ENCODE measurements at regions not wholly inside any gene's neighbourhood (a gene's known extent, or its start where the extent isn't known, plus 50 kb on each side); places are given as distances from the start of the nearest gene placed in this dataset.

DNA sequence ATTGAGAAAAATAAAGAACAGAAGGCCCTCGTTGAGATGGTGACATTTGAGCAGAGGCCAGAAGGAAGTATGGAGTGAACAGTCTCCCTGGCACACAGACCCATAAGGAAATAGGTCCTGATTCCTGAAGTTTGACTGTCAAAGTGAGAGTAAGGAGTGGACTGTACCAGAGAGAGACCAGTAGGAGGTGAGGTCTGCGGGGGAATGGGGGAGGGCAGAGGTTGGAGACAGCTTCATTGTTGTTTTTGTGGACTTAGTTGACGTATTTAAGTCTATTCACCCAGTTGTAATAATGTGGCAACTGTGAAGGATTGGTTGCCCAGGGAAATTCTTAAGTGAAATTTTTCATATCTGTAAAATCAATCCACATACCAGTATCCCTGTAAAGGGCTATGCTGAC is 110.7 kb downstream of the TFAP2B start:
- H4K20me1 ChIP-seq (ENCODE audit: insufficient read depth, low read length): no peaks in the 10 kb centered on the region
- TF ChIP-seq, protein P1, sequence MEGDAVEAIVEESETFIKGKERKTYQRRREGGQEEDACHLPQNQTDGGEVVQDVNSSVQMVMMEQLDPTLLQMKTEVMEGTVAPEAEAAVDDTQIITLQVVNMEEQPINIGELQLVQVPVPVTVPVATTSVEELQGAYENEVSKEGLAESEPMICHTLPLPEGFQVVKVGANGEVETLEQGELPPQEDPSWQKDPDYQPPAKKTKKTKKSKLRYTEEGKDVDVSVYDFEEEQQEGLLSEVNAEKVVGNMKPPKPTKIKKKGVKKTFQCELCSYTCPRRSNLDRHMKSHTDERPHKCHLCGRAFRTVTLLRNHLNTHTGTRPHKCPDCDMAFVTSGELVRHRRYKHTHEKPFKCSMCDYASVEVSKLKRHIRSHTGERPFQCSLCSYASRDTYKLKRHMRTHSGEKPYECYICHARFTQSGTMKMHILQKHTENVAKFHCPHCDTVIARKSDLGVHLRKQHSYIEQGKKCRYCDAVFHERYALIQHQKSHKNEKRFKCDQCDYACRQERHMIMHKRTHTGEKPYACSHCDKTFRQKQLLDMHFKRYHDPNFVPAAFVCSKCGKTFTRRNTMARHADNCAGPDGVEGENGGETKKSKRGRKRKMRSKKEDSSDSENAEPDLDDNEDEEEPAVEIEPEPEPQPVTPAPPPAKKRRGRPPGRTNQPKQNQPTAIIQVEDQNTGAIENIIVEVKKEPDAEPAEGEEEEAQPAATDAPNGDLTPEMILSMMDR (IDR thresholded peaks at IDR 0.05; ENCODE audit: extremely low read depth, low read depth, low read length): no peak
- H3K36me3 ChIP-seq (ENCODE audit: insufficient read depth, low read length): no peaks in the 10 kb centered on the region
- no peak overlapping the region for H3K4me2 ChIP-seq (ENCODE audit: insufficient read depth, low read length)
- no peak overlapping the region for H2AFZ ChIP-seq (ENCODE audit: low read length)
- no peak overlapping the region for H3K27ac ChIP-seq (ENCODE audit: low read depth, low read length)
- no peaks in the 10 kb centered on the region for H3K4me1 ChIP-seq (ENCODE audit: insufficient read depth, low read length)
- no peak overlapping the region for H3K4me3 ChIP-seq (ENCODE audit: insufficient read depth, low read length)
- no peaks in the 10 kb centered on the region for H3K27me3 ChIP-seq (ENCODE audit: insufficient read depth, low read length)
- H3K9me3 ChIP-seq (ENCODE audit: low read depth, low read length): no peaks in the 10 kb centered on the region
- no peaks in the 10 kb centered on the region for H3K79me2 ChIP-seq (ENCODE audit: insufficient read depth, low read length)
- no peak for DNase-seq (ENCODE audit: insufficient read length, low spot score, missing footprints)

DNA sequence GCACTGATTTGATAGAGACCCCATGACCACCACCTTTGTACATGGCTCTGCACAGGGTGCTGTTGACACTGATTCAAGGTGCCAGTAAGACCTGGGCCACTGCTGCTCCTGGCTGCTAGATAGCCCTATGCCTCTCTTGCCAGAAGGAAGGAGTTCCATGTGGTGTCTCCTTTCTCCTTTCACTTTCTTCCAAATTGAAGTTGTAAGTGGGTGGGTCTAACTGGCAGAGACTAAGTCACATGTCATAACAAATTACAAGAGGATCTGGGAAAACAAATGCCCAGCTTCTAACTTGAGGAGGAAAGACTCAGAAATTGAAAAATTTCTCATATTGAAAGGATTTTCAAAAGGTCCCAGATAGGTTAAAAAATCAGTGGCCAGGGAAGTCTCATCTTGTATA is 116.8 kb downstream of the TFAP2B start:
- no peaks in the 10 kb centered on the region for H3K79me2 ChIP-seq (ENCODE audit: insufficient read depth, low read length)
- no peaks in the 10 kb centered on the region for H3K36me3 ChIP-seq (ENCODE audit: insufficient read depth, low read length)
- no peaks in the 10 kb centered on the region for H3K4me1 ChIP-seq (ENCODE audit: insufficient read depth, low read length)
- no peaks in the 10 kb centered on the region for H3K27me3 ChIP-seq (ENCODE audit: insufficient read depth, low read length)
- TF ChIP-seq, protein P1 (IDR thresholded peaks at IDR 0.05; ENCODE audit: extremely low read depth, low read depth, low read length): no peak
- H3K27ac ChIP-seq (ENCODE audit: low read depth, low read length): no peak overlapping the region
- H3K4me2 ChIP-seq (ENCODE audit: insufficient read depth, low read length): no peak overlapping the region
- no peak overlapping the region for H2AFZ ChIP-seq (ENCODE audit: low read length)
- H3K4me3 ChIP-seq (ENCODE audit: insufficient read depth, low read length): no peak overlapping the region
- H3K9me3 ChIP-seq (ENCODE audit: low read depth, low read length): no peaks in the 10 kb centered on the region
- no peak for DNase-seq (ENCODE audit: insufficient read length, low spot score, missing footprints)
- H4K20me1 ChIP-seq (ENCODE audit: insufficient read depth, low read length): no peaks in the 10 kb centered on the region

DNA sequence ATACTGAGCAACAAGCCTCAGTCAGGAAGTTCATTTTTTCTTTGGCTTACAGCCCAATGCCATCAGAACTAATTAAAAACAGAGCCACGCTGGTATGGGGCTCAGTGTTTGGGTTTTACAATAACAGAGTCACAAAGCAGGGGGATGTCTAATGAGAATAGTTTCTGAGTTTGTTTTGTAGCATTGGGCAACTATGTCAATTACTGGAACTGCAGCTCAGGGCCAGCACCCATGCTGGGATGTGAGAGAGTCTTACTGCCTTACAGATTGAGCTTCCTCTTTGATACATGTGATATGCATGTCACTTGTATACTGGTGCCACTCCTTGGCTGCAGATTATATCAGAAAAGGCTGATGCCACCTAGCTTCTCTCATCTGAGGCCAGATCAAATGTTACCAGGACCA is 117.6 kb downstream of the TFAP2B start:
- no peak overlapping the region for H3K4me2 ChIP-seq (ENCODE audit: insufficient read depth, low read length)
- H3K4me1 ChIP-seq (ENCODE audit: insufficient read depth, low read length): no peaks in the 10 kb centered on the region
- H3K79me2 ChIP-seq (ENCODE audit: insufficient read depth, low read length): no peaks in the 10 kb centered on the region
- H2AFZ ChIP-seq (ENCODE audit: low read length): no peak overlapping the region
- H3K9me3 ChIP-seq (ENCODE audit: low read depth, low read length): no peaks in the 10 kb centered on the region
- TF ChIP-seq, protein P1 (IDR thresholded peaks at IDR 0.05; ENCODE audit: extremely low read depth, low read depth, low read length): no peak
- no peaks in the 10 kb centered on the region for H3K36me3 ChIP-seq (ENCODE audit: insufficient read depth, low read length)
- no peaks in the 10 kb centered on the region for H3K27me3 ChIP-seq (ENCODE audit: insufficient read depth, low read length)
- DNase-seq (ENCODE audit: insufficient read length, low spot score, missing footprints): no peak
- H3K27ac ChIP-seq (ENCODE audit: low read depth, low read length): no peak overlapping the region
- H3K4me3 ChIP-seq (ENCODE audit: insufficient read depth, low read length): no peak overlapping the region
- H4K20me1 ChIP-seq (ENCODE audit: insufficient read depth, low read length): no peaks in the 10 kb centered on the region

DNA sequence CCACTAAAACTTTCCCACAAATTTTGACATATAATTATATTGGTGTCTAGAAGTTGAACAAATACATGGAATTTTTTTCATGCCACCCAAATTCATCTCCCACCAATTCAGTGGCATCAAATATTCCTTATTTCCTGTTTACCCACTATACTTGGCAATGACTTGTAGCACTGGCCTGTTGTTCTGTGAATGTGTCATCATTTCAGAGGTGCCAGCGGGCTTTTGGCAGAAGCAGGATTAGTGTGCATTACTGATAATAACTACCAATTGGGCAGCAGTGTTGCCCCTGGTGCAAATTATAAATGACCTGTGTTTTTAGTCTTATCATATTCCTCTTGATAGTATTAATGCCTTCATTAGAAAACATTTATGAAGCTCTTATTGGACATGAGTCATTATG is 121.3 kb downstream of the TFAP2B start:
- Histone ChIP-seq H3K27me3 (ENCODE audit: insufficient read depth, low read length) (no peaks in the 10 kb centered on the region), H3K36me3 (ENCODE audit: insufficient read depth, low read length) (no peaks in the 10 kb centered on the region), H3K4me2 (ENCODE audit: insufficient read depth, low read length) (no peak overlapping the region), H3K4me3 (ENCODE audit: insufficient read depth, low read length) (no peak overlapping the region), H3K27ac (ENCODE audit: low read depth, low read length) (no peak overlapping the region), H4K20me1 (ENCODE audit: insufficient read depth, low read length) (no peaks in the 10 kb centered on the region), H3K79me2 (ENCODE audit: insufficient read depth, low read length) (no peaks in the 10 kb centered on the region), H2AFZ (ENCODE audit: low read length) (no peak overlapping the region), H3K4me1 (ENCODE audit: insufficient read depth, low read length) (no peaks in the 10 kb centered on the region), H3K9me3 (ENCODE audit: low read depth, low read length) (no peaks in the 10 kb centered on the region)
- DNase-seq (ENCODE audit: insufficient read length, low spot score, missing footprints): no peak
- TF ChIP-seq, protein P1 (IDR thresholded peaks at IDR 0.05; ENCODE audit: extremely low read depth, low read depth, low read length): no peak

All from osteoblast (primary cell).